ENCODE measurements at regions not wholly inside any gene's neighbourhood (a gene's known extent, or its start where the extent isn't known, plus 50 kb on each side); places are given as distances from the start of the nearest gene placed in this dataset.
A peak's percentile ranks its signal among the peaks of the same experiment; 100 is the strongest.

- Histone ChIP-seq H4K91ac (ENCODE audit: insufficient read depth, low read depth, low read length) (no peak overlapping the region), H3K18ac (ENCODE audit: low read depth, low read length) (no peak overlapping the region), H3K79me1 (ENCODE audit: low read depth in 1 of 2, low read length in 2 of 2) (no peaks in the 10 kb centered on the region), H4K5ac (ENCODE audit: low read depth, low read length) (no peak overlapping the region), H2AK5ac (ENCODE audit: low read depth, low read length) (no peak overlapping the region), H3K9me3 (ENCODE audit: control insufficient read depth, insufficient read depth, low read length) (no peaks in the 10 kb centered on the region), H2BK120ac (ENCODE audit: low read depth, low read length) (no peak overlapping the region), H4K8ac (ENCODE audit: low read depth in 2 of 2, low read length in 2 of 2) (no peak overlapping the region), H3K9me1 (ENCODE audit: insufficient read depth, low read length) (no peaks in the 10 kb centered on the region), H3K36me3 (ENCODE audit: control insufficient read depth, insufficient read depth, low read length) (no peaks in the 10 kb centered on the region), H2BK5ac (ENCODE audit: low read depth, low read length, poor library complexity, severe bottlenecking) (no peak overlapping the region), H4K20me1 (ENCODE audit: insufficient read depth, low read length) (no peaks in the 10 kb centered on the region), H2AK9ac (replicated peaks; ENCODE audit: low read depth, low read length, poor library complexity) (peak overlapping the region; percentile 10), H3K56ac (ENCODE audit: extremely low read depth, insufficient read depth, low read length) (no peak overlapping the region), H3K4ac (ENCODE audit: low read depth, low read length) (no peak overlapping the region), H3K4me2 (ENCODE audit: low read depth, low read length) (no peak overlapping the region), H3K4me3 (ENCODE audit: insufficient read depth, low read depth, low read length) (no peak overlapping the region), H3K14ac (replicated peaks; ENCODE audit: low read depth, low read length) (no peak overlapping the region), H3K27ac (ENCODE audit: insufficient read depth, low read length) (no peak overlapping the region), H3K27me3 (ENCODE audit: control insufficient read depth, insufficient read depth, low read length) (peaks cover 2% of the 10 kb centered on the region), H2BK20ac (ENCODE audit: low read depth, low read length) (no peak overlapping the region), H2BK15ac (ENCODE audit: low read depth, low read length) (no peak overlapping the region), H3K9ac (ENCODE audit: low read depth, low read length) (no peak overlapping the region), H3K23ac (ENCODE audit: low read depth, low read length) (no peak overlapping the region), H2AFZ (replicated peaks; ENCODE audit: low read length, poor library complexity) (no peak overlapping the region), H3K4me1 (ENCODE audit: control insufficient read depth, insufficient read depth, low read length) (no peaks in the 10 kb centered on the region)
- dilution Hi-C loops (cut with HindIII; ENCODE audit: low sequenced_read_pairs, unreplicated experiment) (no loop called here), intact Hi-C loops (cut with micrococcal nuclease) (no loop called here), in situ Hi-C loops (cut with MboI; ENCODE audit: low sequenced_read_pairs) (no loop called here)
- ATAC-seq (ENCODE audit: low read depth) (no peak), DNase-seq (no peak)
- WGBS, 2 experiments (ENCODE audit: extremely low coverage in 2 of 2, insufficient read length in 1 of 2): 6% methylated on average over 2 of the region's 4 CpGs; no CpG with 5 or more reads in 1 of the 2 experiments
- ChIA-PET POLR2A (ENCODE audit: unreplicated experiment) (no interaction called here), CTCF (no interaction called here)
- BruUV-seq (replicated peaks): no TSS peak
- no peak for TF ChIP-seq RCOR1 (IDR thresholded peaks at IDR 0.05; ENCODE audit: insufficient replicate concordance, low read length)
Measured at GRCh38 chr12:3378655-3379054, 112.3 kb upstream of the PRMT8 start.

Measured in IMR-90 (cell line).